H9 (cell line): ENCODE measurements at regions not wholly inside any gene's neighbourhood (a gene's known extent, or its start where the extent isn't known, plus 50 kb on each side); places are given as distances from the start of the nearest gene placed in this dataset.

Source experiments
- DNase-seq: peaks from one replicate; pipeline ENCODE4 v3.0.0-alpha.2; 2017
- H2AFZ ChIP-seq: one replicate; pipeline ENCODE4 v1.6.1; 2013; ENCODE audit warnings: mild to moderate bottlenecking, low read length, control low read depth, moderate library complexity
- H2AK5ac ChIP-seq: 2 replicates; pipeline ENCODE4 v1.6.1; 2013; ENCODE audit warnings: low read length, control low read depth, mixed read lengths; ENCODE audit not compliant: insufficient read length
- H2BK120ac ChIP-seq: one replicate; pipeline ENCODE4 v1.6.1; 2013; ENCODE audit warnings: low read depth, mild to moderate bottlenecking, low read length, control low read depth, inconsistent platforms; ENCODE audit not compliant: poor library complexity, severe bottlenecking
- H2BK12ac ChIP-seq: 2 replicates; pipeline ENCODE4 v1.6.1; 2013; ENCODE audit warnings: low read length, control low read depth, mixed read lengths, low read depth; ENCODE audit not compliant: insufficient read length
- H2BK15ac ChIP-seq: 2 replicates; pipeline ENCODE4 v1.6.1; 2013; ENCODE audit warnings: low read depth, low read length, control low read depth
- H2BK20ac ChIP-seq: one replicate; pipeline ENCODE4 v1.6.1; 2013; ENCODE audit warnings: low read depth, mild to moderate bottlenecking, low read length, control low read depth, inconsistent platforms; ENCODE audit not compliant: poor library complexity, severe bottlenecking
- H2BK5ac ChIP-seq: 2 replicates; pipeline ENCODE4 v1.6.1; 2013; ENCODE audit warnings: low read length, control low read depth, mixed read lengths; ENCODE audit not compliant: insufficient read length
- H3K14ac ChIP-seq: 2 replicates; pipeline ENCODE4 v1.6.1; 2013; ENCODE audit warnings: low read length, control low read depth; ENCODE audit not compliant: insufficient read depth
- H3K18ac ChIP-seq: 2 replicates; pipeline ENCODE4 v1.6.1; 2013; ENCODE audit warnings: low read depth, mild to moderate bottlenecking, mixed read lengths, low read length, control low read depth; ENCODE audit not compliant: insufficient read length
- H3K23ac ChIP-seq: 2 replicates; pipeline ENCODE4 v1.6.1; 2013; ENCODE audit warnings: low read length, control low read depth, mixed read lengths, low read depth; ENCODE audit not compliant: insufficient read length
- H3K23me2 ChIP-seq: 2 replicates; pipeline ENCODE4 v1.6.1; 2013; ENCODE audit warnings: low read depth, mild to moderate bottlenecking, mixed read lengths, low read length, control low read depth; ENCODE audit not compliant: insufficient read length, poor library complexity, severe bottlenecking
- H3K27ac ChIP-seq: 2 replicates; pipeline ENCODE4 v1.5.1; 2013; ENCODE audit warnings: low read length, control low read depth, mixed read lengths, low read depth; ENCODE audit not compliant: insufficient read length
- H3K27me3 ChIP-seq: 2 replicates; pipeline ENCODE4 v1.6.1; 2013; ENCODE audit warnings: low read length, control low read depth, inconsistent platforms; ENCODE audit not compliant: insufficient read depth
- H3K4ac ChIP-seq: 2 replicates; pipeline ENCODE4 v1.6.1; 2013; ENCODE audit warnings: low read depth, mild to moderate bottlenecking, control low read depth, inconsistent platforms, low read length, moderate library complexity
- H3K4me1 ChIP-seq: 2 replicates; pipeline ENCODE4 v1.6.1; 2013; ENCODE audit warnings: low read length, control low read depth, inconsistent platforms; ENCODE audit not compliant: insufficient read depth
- H3K4me2 ChIP-seq: 2 replicates; pipeline ENCODE4 v1.6.1; 2013; ENCODE audit warnings: low read length, control low read depth, mixed read lengths; ENCODE audit not compliant: insufficient read length, insufficient read depth
- H3K56ac ChIP-seq: 2 replicates; pipeline ENCODE4 v1.6.1; 2013; ENCODE audit warnings: low read depth, mild to moderate bottlenecking, mixed read lengths, low read length, control low read depth; ENCODE audit not compliant: insufficient read length
- H3K79me1 ChIP-seq: 2 replicates; pipeline ENCODE4 v1.6.1; 2013; ENCODE audit warnings: low read depth, mild to moderate bottlenecking, moderate library complexity, low read length, control low read depth, inconsistent platforms; ENCODE audit not compliant: insufficient read depth, poor library complexity, severe bottlenecking
- H3K79me2 ChIP-seq: 2 replicates; pipeline ENCODE4 v1.6.1; 2013; ENCODE audit warnings: low read length, control low read depth, inconsistent platforms; ENCODE audit not compliant: insufficient read depth
- H3K9ac ChIP-seq: 2 replicates; pipeline ENCODE4 v1.6.1; 2013; ENCODE audit warnings: low read length, control low read depth, mixed read lengths; ENCODE audit not compliant: insufficient read length; ENCODE audit errors: extremely low read depth
- H3K9me3 ChIP-seq: one replicate; pipeline ENCODE4 v1.6.1; 2013; ENCODE audit warnings: low read depth, low read length, inconsistent platforms; ENCODE audit not compliant: control insufficient read depth
- H3T11ph ChIP-seq: one replicate; pipeline ENCODE4 v1.6.1; 2013; ENCODE audit warnings: mild to moderate bottlenecking, low read length, control low read depth, inconsistent platforms
- H4K20me1 ChIP-seq: one replicate; pipeline ENCODE4 v1.6.1; 2013; ENCODE audit not compliant: control insufficient read depth, insufficient read length, insufficient read depth
- H4K5ac ChIP-seq: 2 replicates; pipeline ENCODE4 v1.6.1; 2013; ENCODE audit warnings: low read depth, mild to moderate bottlenecking, mixed read lengths, low read length, control low read depth; ENCODE audit not compliant: insufficient read length
- H4K8ac ChIP-seq: replicated peaks from 2 replicates; pipeline ENCODE4 v1.6.1; 2013; ENCODE audit warnings: low read length, control low read depth, mixed read lengths, low read depth; ENCODE audit not compliant: insufficient read length
- H4K91ac ChIP-seq: 2 replicates; pipeline ENCODE4 v1.6.1; 2013; ENCODE audit warnings: low read depth, mild to moderate bottlenecking, moderate library complexity, mixed read lengths, low read length, control low read depth; ENCODE audit not compliant: insufficient read length
- H3K27ac Mint-ChIP-seq, 3 experiments: 2 replicates in 2 of 3; 3 replicates in 1 of 3; pipeline ENCODE4 v1.8.0; 2020 to 2021; ENCODE audit warnings: mixed read lengths in 3 of 3, mild to moderate bottlenecking in 1 of 3, moderate library complexity in 1 of 3
- H3K27me3 Mint-ChIP-seq: 2 replicates; pipeline ENCODE4 v1.8.0; 2021; ENCODE audit warnings: low read depth, mild to moderate bottlenecking, moderate library complexity, mixed read lengths
- H3K36me3 Mint-ChIP-seq, 3 experiments: 2 replicates in 2 of 3; 3 replicates in 1 of 3; pipeline ENCODE4 v1.8.0; 2020 to 2021; ENCODE audit warnings: low read depth in 3 of 3, mixed read lengths in 3 of 3; ENCODE audit not compliant: insufficient read depth in 1 of 3
- H3K4me1 Mint-ChIP-seq, 2 experiments: 2 replicates each; pipeline ENCODE4 v1.8.0; 2020; ENCODE audit warnings: mixed read lengths in 2 of 2
- H3K4me3 Mint-ChIP-seq, 2 experiments: 2 replicates in 1 of 2; 3 replicates in 1 of 2; pipeline ENCODE4 v1.8.0; 2020 to 2021; ENCODE audit warnings: mild to moderate bottlenecking in 2 of 2, mixed read lengths in 2 of 2, moderate library complexity in 1 of 2
- H3K9me3 Mint-ChIP-seq, 2 experiments: 2 replicates in 1 of 2; 3 replicates in 1 of 2; pipeline ENCODE4 v1.8.0; 2020; ENCODE audit warnings: mild to moderate bottlenecking in 2 of 2, mixed read lengths in 2 of 2, moderate library complexity in 1 of 2
- WGBS: extraction: QIAGEN DNeasy Blood & Tissue Kit; methylation state at CpG from one replicate; pipeline ENCODE4 v1.1.7; 2013; ENCODE audit warnings: missing lambda C conversion rate, low lambda C conversion rate, mixed read lengths; ENCODE audit not compliant: insufficient read length; ENCODE audit errors: extremely low coverage; 5-methylcytosine and 5-hydroxymethylcytosine counted together
- TF ChIP-seq, protein P1 (sequence below): fragments of 200-600 bp; sonication (generic); conservative IDR thresholded peaks from 3 replicates; pipeline ENCODE4 v1.8.0; 2021; ENCODE audit warnings: antibody characterized with exemption, mild to moderate bottlenecking

- Histone ChIP-seq H3K23ac (no peak overlapping the region), H3K4me2 (no peak overlapping the region), H4K5ac (no peak overlapping the region), H3K4me1 (no peaks in the 10 kb centered on the region), H3K56ac (no peak overlapping the region), H3K23me2 (no peaks in the 10 kb centered on the region), H3K79me2 (no peaks in the 10 kb centered on the region), H3T11ph (no peak overlapping the region), H3K27me3 (no peaks in the 10 kb centered on the region), H2BK12ac (no peak overlapping the region), H3K9ac (no peak overlapping the region), H4K8ac (no peak overlapping the region), H2AFZ (no peak overlapping the region), H2BK20ac (no peak overlapping the region), H3K79me1 (no peaks in the 10 kb centered on the region), H3K27ac (no peak overlapping the region), H4K91ac (no peak overlapping the region), H2BK15ac (no peak overlapping the region), H3K18ac (no peak overlapping the region), H2BK5ac (no peak overlapping the region), H3K14ac (no peak overlapping the region), H2BK120ac (no peak overlapping the region), H4K20me1 (no peaks in the 10 kb centered on the region), H3K4ac (no peak overlapping the region), H3K9me3 (no peaks in the 10 kb centered on the region), H2AK5ac (no peak overlapping the region)
- TF ChIP-seq, protein P1, sequence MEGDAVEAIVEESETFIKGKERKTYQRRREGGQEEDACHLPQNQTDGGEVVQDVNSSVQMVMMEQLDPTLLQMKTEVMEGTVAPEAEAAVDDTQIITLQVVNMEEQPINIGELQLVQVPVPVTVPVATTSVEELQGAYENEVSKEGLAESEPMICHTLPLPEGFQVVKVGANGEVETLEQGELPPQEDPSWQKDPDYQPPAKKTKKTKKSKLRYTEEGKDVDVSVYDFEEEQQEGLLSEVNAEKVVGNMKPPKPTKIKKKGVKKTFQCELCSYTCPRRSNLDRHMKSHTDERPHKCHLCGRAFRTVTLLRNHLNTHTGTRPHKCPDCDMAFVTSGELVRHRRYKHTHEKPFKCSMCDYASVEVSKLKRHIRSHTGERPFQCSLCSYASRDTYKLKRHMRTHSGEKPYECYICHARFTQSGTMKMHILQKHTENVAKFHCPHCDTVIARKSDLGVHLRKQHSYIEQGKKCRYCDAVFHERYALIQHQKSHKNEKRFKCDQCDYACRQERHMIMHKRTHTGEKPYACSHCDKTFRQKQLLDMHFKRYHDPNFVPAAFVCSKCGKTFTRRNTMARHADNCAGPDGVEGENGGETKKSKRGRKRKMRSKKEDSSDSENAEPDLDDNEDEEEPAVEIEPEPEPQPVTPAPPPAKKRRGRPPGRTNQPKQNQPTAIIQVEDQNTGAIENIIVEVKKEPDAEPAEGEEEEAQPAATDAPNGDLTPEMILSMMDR = peak; percentile 92
- Mint-ChIP-seq H3K27ac (no peak overlapping the region), H3K9me3 (no peaks in the 10 kb centered on the region), H3K4me1 (peaks cover 4 to 5% of the 10 kb centered on the region in 2 experiments), H3K27me3 (no peaks in the 10 kb centered on the region), H3K36me3 (no peaks in the 10 kb centered on the region), H3K4me3 (no peak overlapping the region)
- DNase-seq = no peak
- no CpG with 5 or more reads among the region's 6 CpGs for WGBS
Measured at GRCh38 chr3:55180936-55181535, 253.2 kb upstream of the LRTM1 start.
